ENCODE measurements at regions not wholly inside any gene's neighbourhood (a gene's known extent, or its start where the extent isn't known, plus 50 kb on each side); places are given as distances from the start of the nearest gene placed in this dataset.

GRCh38 chr12:18899162-18899561 lies 161.2 kb downstream of the CAPZA3 start:
- no peak for ATAC-seq (replicated peaks)
- H3K9me3 Mint-ChIP-seq, result peaks cover 0 to 9% of the 10 kb centered on the region in 2 donors
- H3K27ac Mint-ChIP-seq, result no peak overlapping the region
- no peaks in the 10 kb centered on the region for H3K27me3 Mint-ChIP-seq
- H3K36me3 Mint-ChIP-seq, result no peaks in the 10 kb centered on the region
- DNase-seq, result no peak
- no peak overlapping the region for H3K4me3 Mint-ChIP-seq
- no peaks in the 10 kb centered on the region for H3K4me1 Mint-ChIP-seq

DNA sequence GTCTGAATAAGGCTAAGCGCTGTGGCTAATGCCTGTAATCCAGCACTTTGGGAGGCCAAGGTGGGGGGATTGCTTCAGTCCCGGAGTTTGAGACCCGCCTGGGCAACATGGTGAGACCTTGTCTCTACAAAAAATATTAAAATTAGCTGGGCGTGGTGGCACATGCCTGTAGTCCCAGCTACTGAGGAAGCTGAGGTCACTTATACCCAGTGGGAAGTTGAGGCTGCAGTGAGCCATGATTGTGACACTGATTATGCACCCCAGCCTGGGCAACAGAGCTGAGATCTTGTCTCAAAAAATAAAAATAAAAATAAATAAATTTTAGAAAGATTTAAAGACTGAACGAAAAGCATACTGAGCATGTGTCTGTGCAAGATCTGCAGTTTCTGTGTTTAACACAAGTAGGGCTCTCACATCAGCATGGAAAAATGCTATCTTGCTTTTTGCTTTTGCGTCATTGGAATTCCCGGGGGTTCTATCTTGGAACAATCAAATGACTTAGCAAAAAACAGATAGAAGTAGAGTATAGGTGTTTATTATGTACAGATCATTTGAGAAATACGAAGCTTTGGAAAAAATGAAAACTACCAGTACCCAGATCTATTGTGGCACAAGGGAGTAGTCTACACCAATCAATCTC lies 161.9 kb downstream of the CAPZA3 start:
- H3K36me3 Mint-ChIP-seq, result no peaks in the 10 kb centered on the region
- DNase-seq, result no peak
- H3K27ac Mint-ChIP-seq, result no peak overlapping the region
- H3K9me3 Mint-ChIP-seq, result peaks cover 0 to 9% of the 10 kb centered on the region in 2 donors
- no peak overlapping the region for H3K4me3 Mint-ChIP-seq
- no peak for ATAC-seq (replicated peaks)
- no peaks in the 10 kb centered on the region for H3K4me1 Mint-ChIP-seq
- H3K27me3 Mint-ChIP-seq, result no peaks in the 10 kb centered on the region

DNA sequence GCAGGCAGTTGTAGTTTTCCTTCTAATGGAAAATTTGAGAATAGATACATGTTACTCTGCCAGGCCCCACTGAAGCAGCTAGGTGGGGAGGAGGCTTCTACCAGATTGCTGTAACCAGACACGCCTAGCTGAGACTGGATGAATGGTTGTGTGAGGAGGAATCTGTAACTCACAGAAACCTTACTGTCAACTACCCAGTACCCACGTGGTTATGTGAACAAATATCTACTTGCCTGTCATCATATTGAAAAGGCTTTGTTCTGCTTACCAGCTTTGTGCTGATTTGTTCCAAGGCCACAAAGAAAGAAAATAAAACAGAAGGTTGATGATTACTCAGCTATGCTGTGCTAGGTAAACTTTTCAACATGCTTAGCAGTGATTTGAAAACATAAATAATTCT lies 167.2 kb downstream of the CAPZA3 start:
- no peak overlapping the region for H3K4me3 Mint-ChIP-seq
- peaks cover 3 to 6% of the 10 kb centered on the region in 2 donors for H3K9me3 Mint-ChIP-seq
- no peaks in the 10 kb centered on the region for H3K4me1 Mint-ChIP-seq
- no peak overlapping the region for H3K27ac Mint-ChIP-seq
- ATAC-seq (replicated peaks), result no peak
- H3K36me3 Mint-ChIP-seq, result no peaks in the 10 kb centered on the region
- H3K27me3 Mint-ChIP-seq, result no peaks in the 10 kb centered on the region
- no peak for DNase-seq

DNA sequence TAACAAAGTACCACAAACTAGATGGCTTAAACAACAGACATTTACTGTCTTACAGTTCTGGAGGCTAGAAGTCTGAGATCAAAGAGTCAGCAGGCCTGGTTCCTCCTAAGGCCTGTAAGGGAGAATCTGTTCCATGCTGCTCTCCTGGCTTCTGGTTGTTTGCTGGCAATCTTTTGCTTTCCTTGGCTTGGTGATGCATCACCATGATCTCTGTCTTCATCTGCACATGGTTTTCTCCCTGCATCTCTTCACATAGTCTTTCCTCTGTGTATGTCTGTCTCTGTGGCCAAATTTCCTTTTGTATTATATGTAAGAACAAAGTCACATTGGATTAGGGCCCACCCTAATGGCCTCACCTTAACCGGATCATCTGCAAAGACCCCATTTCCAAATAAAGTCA lies 168.5 kb downstream of the CAPZA3 start:
- Mint-ChIP-seq H3K4me3 (no peak overlapping the region), H3K27me3 (no peaks in the 10 kb centered on the region), H3K36me3 (no peaks in the 10 kb centered on the region), H3K4me1 (no peaks in the 10 kb centered on the region), H3K27ac (no peak overlapping the region), H3K9me3 (peaks cover 3 to 5% of the 10 kb centered on the region in 2 donors)
- no peak for ATAC-seq (replicated peaks)
- no peak for DNase-seq

- no peak overlapping the region for H3K27ac Mint-ChIP-seq
- H3K4me3 Mint-ChIP-seq, result no peak overlapping the region
- H3K36me3 Mint-ChIP-seq, result no peaks in the 10 kb centered on the region
- DNase-seq (no peak), ATAC-seq (replicated peaks) (no peak)
- peaks cover 4 to 5% of the 10 kb centered on the region in 2 donors for H3K9me3 Mint-ChIP-seq
- H3K4me1 Mint-ChIP-seq, result no peaks in the 10 kb centered on the region
- H3K27me3 Mint-ChIP-seq, result no peaks in the 10 kb centered on the region
Measured at GRCh38 chr12:18907127-18907526, 169.2 kb downstream of the CAPZA3 start.

GRCh38 chr12:18907728-18908127 lies 169.8 kb downstream of the CAPZA3 start:
- H3K36me3 Mint-ChIP-seq, result no peaks in the 10 kb centered on the region
- ATAC-seq (replicated peaks), result no peak
- no peaks in the 10 kb centered on the region for H3K27me3 Mint-ChIP-seq
- no peak for DNase-seq
- H3K4me1 Mint-ChIP-seq, result no peaks in the 10 kb centered on the region
- no peak overlapping the region for H3K4me3 Mint-ChIP-seq
- H3K9me3 Mint-ChIP-seq, result peaks cover 5 to 6% of the 10 kb centered on the region in 2 donors
- H3K27ac Mint-ChIP-seq, result no peak overlapping the region

GRCh38 chr12:18908191-18908590 lies 170.3 kb downstream of the CAPZA3 start:
- H3K27me3 Mint-ChIP-seq, result no peaks in the 10 kb centered on the region
- peaks cover 5 to 6% of the 10 kb centered on the region in 2 donors for H3K9me3 Mint-ChIP-seq
- ATAC-seq (replicated peaks) (no peak), DNase-seq (no peak)
- no peak overlapping the region for H3K27ac Mint-ChIP-seq
- no peaks in the 10 kb centered on the region for H3K36me3 Mint-ChIP-seq
- H3K4me3 Mint-ChIP-seq, result no peak overlapping the region
- no peaks in the 10 kb centered on the region for H3K4me1 Mint-ChIP-seq

DNA sequence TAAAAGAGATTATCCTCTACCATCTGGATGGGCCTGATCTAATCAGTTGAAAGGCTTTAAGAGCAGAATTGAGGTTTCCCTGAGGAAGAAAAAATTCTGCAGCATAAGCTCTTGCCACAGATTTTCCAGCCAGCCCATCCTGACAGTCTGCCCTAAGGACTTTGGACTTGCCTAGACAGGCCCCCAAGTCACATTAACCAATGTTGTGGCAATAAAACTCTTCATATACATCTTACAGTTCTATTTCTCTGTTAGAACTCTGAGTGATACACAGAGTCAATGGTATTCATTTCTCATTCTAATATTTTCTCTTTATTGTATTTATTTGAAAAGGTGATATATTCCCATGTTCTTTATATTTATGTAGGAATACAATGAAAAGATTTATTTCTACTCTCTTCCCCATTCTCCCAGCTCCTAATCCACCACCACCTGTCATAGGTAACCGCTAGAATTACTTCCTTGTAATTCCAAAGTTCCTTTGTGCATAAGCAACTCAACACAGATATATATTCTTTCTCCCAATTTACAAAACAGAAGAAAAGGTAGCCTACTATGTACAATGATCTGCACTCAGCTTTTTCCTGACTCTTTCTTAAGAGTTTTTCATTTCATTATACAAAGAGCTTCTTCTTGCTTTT lies 182.1 kb downstream of the CAPZA3 start:
- no peaks in the 10 kb centered on the region for H3K27me3 Mint-ChIP-seq
- DNase-seq (no peak), ATAC-seq (replicated peaks) (no peak)
- H3K4me1 Mint-ChIP-seq, result no peaks in the 10 kb centered on the region
- no peaks in the 10 kb centered on the region for H3K36me3 Mint-ChIP-seq
- H3K27ac Mint-ChIP-seq, result no peak overlapping the region
- H3K9me3 Mint-ChIP-seq, result peaks cover 0 to 2% of the 10 kb centered on the region in 2 donors
- H3K4me3 Mint-ChIP-seq, result no peak overlapping the region

DNA sequence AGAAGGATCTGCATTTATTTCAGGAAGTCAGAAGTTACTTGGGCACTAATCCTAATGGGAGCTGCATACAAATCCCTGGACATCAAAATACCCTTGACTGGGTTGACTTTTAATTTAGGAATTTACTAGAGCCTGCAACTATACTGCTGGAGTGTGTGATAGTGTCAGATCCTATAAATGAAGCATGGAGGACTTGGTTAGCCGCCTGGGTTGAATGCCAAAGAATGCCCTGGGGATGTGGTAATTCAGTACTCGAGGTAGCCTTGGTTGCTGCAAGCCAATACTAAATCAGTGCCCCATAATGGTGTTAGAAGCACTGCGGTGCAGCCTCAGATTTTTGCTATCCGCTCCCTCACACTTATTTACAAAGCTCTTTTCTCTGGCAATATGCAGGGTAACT lies 184.9 kb downstream of the CAPZA3 start:
- H3K27me3 Mint-ChIP-seq, result no peaks in the 10 kb centered on the region

GRCh38 chr12:18923721-18924120 lies 185.8 kb downstream of the CAPZA3 start:
- no peak overlapping the region for H3K27ac Mint-ChIP-seq
- no peaks in the 10 kb centered on the region for H3K27me3 Mint-ChIP-seq
- no peak overlapping the region for H3K4me3 Mint-ChIP-seq
- H3K36me3 Mint-ChIP-seq, result no peaks in the 10 kb centered on the region
- ATAC-seq (replicated peaks), result no peak
- peaks cover 0 to 2% of the 10 kb centered on the region in 2 donors for H3K9me3 Mint-ChIP-seq
- no peaks in the 10 kb centered on the region for H3K4me1 Mint-ChIP-seq
- DNase-seq, result no peak

More for the DNA sequence above, 184.9 kb downstream of the CAPZA3 start:
- DNase-seq (no peak), ATAC-seq (replicated peaks) (no peak)
- H3K9me3 Mint-ChIP-seq, result peaks cover 0 to 2% of the 10 kb centered on the region in 2 donors
- no peak overlapping the region for H3K4me3 Mint-ChIP-seq
- no peak overlapping the region for H3K27ac Mint-ChIP-seq
- H3K36me3 Mint-ChIP-seq, result no peaks in the 10 kb centered on the region
- no peaks in the 10 kb centered on the region for H3K4me1 Mint-ChIP-seq

DNA sequence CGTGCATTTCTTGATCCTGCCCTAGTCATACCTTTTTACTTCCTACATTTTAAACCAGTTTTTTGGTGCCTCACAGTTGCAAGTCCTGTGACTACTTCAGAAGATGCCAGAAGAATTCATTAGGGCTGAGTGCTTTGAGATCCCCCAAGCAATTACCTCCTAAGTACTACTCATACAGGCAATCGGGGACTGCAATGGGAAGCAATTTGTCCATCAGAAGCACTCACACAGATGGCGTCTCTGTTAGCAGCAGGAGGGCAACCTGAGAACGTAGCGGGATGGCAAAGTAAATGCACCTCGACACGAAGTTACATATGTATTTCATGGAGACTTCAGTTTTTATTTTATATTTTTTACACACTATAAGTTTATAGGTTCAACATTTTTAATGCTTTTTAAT lies 188.3 kb downstream of the CAPZA3 start:
- no peak for ATAC-seq (replicated peaks)
- peaks cover 4 to 10% of the 10 kb centered on the region in 2 donors for H3K9me3 Mint-ChIP-seq
- no peak overlapping the region for H3K4me3 Mint-ChIP-seq
- no peaks in the 10 kb centered on the region for H3K27me3 Mint-ChIP-seq
- H3K36me3 Mint-ChIP-seq, result no peaks in the 10 kb centered on the region
- no peak overlapping the region for H3K27ac Mint-ChIP-seq
- no peak for DNase-seq
- no peaks in the 10 kb centered on the region for H3K4me1 Mint-ChIP-seq

DNA sequence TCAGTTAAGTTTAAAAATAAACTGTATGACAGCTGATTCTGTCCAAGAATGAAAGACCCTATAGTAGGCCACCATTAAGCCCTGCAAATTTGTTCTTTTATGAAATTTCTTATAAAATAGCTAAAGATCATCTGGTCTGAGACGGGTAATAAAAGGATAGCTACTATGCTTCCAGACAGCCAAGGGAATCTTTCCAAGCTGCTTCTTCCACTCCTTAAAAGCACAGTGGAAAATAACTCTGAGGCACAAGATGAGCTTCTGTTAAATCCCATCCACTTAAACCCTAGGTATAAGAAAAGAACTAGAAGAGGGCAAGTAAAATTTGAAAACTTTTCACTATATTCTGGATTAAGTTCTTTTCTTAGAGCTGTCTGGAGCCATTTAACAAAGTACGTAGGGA lies 194.3 kb downstream of the CAPZA3 start:
- no peaks in the 10 kb centered on the region for H3K4me1 Mint-ChIP-seq
- peaks cover 4 to 15% of the 10 kb centered on the region in 2 donors for H3K9me3 Mint-ChIP-seq

GRCh38 chr12:18932715-18933114 lies 194.8 kb downstream of the CAPZA3 start:
- no peak for ATAC-seq (replicated peaks)
- H3K9me3 Mint-ChIP-seq, result peaks cover 4 to 15% of the 10 kb centered on the region in 2 donors
- no peaks in the 10 kb centered on the region for H3K36me3 Mint-ChIP-seq
- H3K27me3 Mint-ChIP-seq, result no peaks in the 10 kb centered on the region
- no peak overlapping the region for H3K27ac Mint-ChIP-seq
- H3K4me3 Mint-ChIP-seq, result no peak overlapping the region
- no peaks in the 10 kb centered on the region for H3K4me1 Mint-ChIP-seq
- no peak for DNase-seq

More for the DNA sequence above, 194.3 kb downstream of the CAPZA3 start:
- Mint-ChIP-seq H3K36me3 (no peaks in the 10 kb centered on the region), H3K27ac (no peak overlapping the region), H3K4me3 (no peak overlapping the region), H3K27me3 (no peaks in the 10 kb centered on the region)
- no peak for DNase-seq
- no peak for ATAC-seq (replicated peaks)

DNA sequence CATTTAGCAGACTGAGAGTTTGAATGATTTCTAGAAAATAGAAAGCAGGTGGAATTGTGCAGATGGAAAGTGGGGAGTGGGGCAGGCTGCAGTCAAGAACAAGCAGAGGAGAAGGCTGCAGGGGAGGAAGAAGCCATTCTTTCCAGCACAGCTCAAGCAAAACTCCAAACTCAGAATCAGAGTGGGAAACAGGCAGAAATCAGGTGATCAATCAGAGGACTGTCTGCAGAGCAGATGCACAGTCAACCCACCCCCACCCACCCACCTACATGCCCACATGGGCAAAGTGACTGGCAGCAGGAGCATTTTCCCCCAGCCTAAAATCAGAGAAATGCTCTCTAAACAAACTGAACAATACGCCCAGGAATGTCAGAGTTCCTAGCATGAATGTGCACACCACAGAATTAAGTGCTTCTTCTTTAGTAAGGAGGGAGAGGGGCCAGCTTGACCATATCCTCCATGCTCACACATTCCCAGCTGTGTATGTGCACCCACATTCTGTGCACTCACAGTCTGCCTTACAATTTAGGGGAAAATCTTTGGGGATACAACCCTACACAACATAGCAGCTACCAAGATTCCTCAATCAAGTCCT lies 194.1 kb upstream of the PLEKHA5 start:
- no peaks in the 10 kb centered on the region for H3K27me3 Mint-ChIP-seq
- H3K36me3 Mint-ChIP-seq, result no peaks in the 10 kb centered on the region
- no peak for ATAC-seq (replicated peaks)
- no peaks in the 10 kb centered on the region for H3K4me1 Mint-ChIP-seq
- H3K9me3 Mint-ChIP-seq, result peaks cover 0 to 9% of the 10 kb centered on the region in 2 donors
- H3K4me3 Mint-ChIP-seq, result no peak overlapping the region
- no peak for DNase-seq
- no peak overlapping the region for H3K27ac Mint-ChIP-seq

GRCh38 chr12:18939051-18939450 lies 190.5 kb upstream of the PLEKHA5 start:
- no peaks in the 10 kb centered on the region for H3K4me1 Mint-ChIP-seq
- H3K36me3 Mint-ChIP-seq, result no peaks in the 10 kb centered on the region
- no peaks in the 10 kb centered on the region for H3K27me3 Mint-ChIP-seq
- no peak overlapping the region for H3K27ac Mint-ChIP-seq
- no peak overlapping the region for H3K4me3 Mint-ChIP-seq
- ATAC-seq (replicated peaks) (no peak), DNase-seq (no peak)
- H3K9me3 Mint-ChIP-seq, result no peaks in the 10 kb centered on the region

All from stimulated activated naive B cell treated with anti-CD40 and anti-IgM and Interleukin-4, amounts not matched to agents 10 μg/mL and 1 μg/mL and 100 μg/mL, for 72 hours (primary cell).